Transverse colon (tissue), 4 donors: ENCODE measurements at regions not wholly inside any gene's neighbourhood (a gene's known extent, or its start where the extent isn't known, plus 50 kb on each side); places are given as distances from the start of the nearest gene placed in this dataset.
A peak's percentile ranks its signal among the peaks of the same experiment; 100 is the strongest.

Source experiments
- DNase-seq: peaks from one replicate; pipeline ENCODE4 v3.0.0-alpha.2; 2019
- H3K27ac ChIP-seq, 4 donors: fragments of 200-600 bp; sonication (generic); 2 replicates each; pipeline ENCODE4 v1.5.1; 2016 to 2018; ENCODE audit warnings: inconsistent platforms in 4 of 4
- H3K27me3 ChIP-seq: fragments of 200-600 bp; sonication (generic); 2 replicates; pipeline ENCODE4 v1.5.1; 2017; ENCODE audit warnings: inconsistent platforms
- H3K36me3 ChIP-seq, 4 donors: fragments of 200-600 bp; sonication (generic); 2 replicates each; pipeline ENCODE4 v1.5.1; 2017 to 2019; ENCODE audit warnings: inconsistent platforms in 4 of 4
- H3K4me1 ChIP-seq, 4 donors: fragments of 200-600 bp; sonication (generic); 2 replicates each; pipeline ENCODE4 v1.5.1; 2017 to 2020; ENCODE audit warnings: inconsistent platforms in 4 of 4
- H3K4me3 ChIP-seq, 4 donors: fragments of 200-600 bp; sonication (generic); 1 replicate in 1 of 4; 2 replicates in 3 of 4; pipeline versions ENCODE4 v1.5.1 to v1.6.1; 2017 to 2019; ENCODE audit warnings: inconsistent platforms in 4 of 4
- H3K9me3 ChIP-seq, 2 donors: fragments of 200-600 bp; sonication (generic); 2 replicates each; pipeline ENCODE4 v1.5.1; 2017 to 2019; ENCODE audit warnings: inconsistent platforms in 2 of 2
- EP300 ChIP-seq: sonication (generic); formaldehyde crosslinking; IDR thresholded peaks from one replicate; pipeline ENCODE4 v1.6.1; 2017; ENCODE audit warnings: antibody characterized with exemption, low read depth
- POLR2A ChIP-seq: fragments of 450-650 bp; IDR thresholded peaks from one replicate; pipeline ENCODE4 v1.6.1; 2016; ENCODE audit warnings: antibody characterized with exemption, mild to moderate bottlenecking, moderate library complexity
- POLR2AphosphoS5 ChIP-seq, 3 donors: sonication (generic); formaldehyde crosslinking; IDR thresholded peaks; one replicate each; pipeline ENCODE4 v1.6.1; 2016; ENCODE audit warnings: antibody characterized with exemption in 3 of 3
- WGBS, 2 donors: methylation state at CpG; one replicate each; pipeline ENCODE4 v1.1.5; 2018; ENCODE audit warnings: low coverage in 1 of 2; 5-methylcytosine and 5-hydroxymethylcytosine counted together
- in situ Hi-C, 4 donors: fragments of 200-750 bp; cut with MboI; loops; one replicate each; pipeline versions ENCODE4 v1.15.0 to v1.15.1; 2017; ENCODE audit warnings: low sequenced_read_pairs in 3 of 4, low pct_ligation_motif_present in 1 of 4, low pct_unique_long_range_greater_than_20kb in 1 of 4
- intact Hi-C: fragments of 100-400 bp; cut with DNase I; formaldehyde crosslinking; loops from one replicate; pipeline ENCODE4 v1.15.1; 2023; ENCODE audit warnings: low total_unique reads
- TF ChIP-seq, protein P1 (sequence below), 5 experiments: fragments of 200-600 bp in 3 of 5; fragments of 450-650 bp in 2 of 5; sonication (generic) in 3 of 5; IDR thresholded peaks; 1 replicate in 2 of 5; 2 replicates in 3 of 5; pipeline ENCODE4 v1.5.1; 2016 to 2017; ENCODE audit warnings: antibody characterized with exemption in 5 of 5, inconsistent platforms in 3 of 5, mild to moderate bottlenecking in 2 of 5, moderate library complexity in 1 of 5

DNA sequence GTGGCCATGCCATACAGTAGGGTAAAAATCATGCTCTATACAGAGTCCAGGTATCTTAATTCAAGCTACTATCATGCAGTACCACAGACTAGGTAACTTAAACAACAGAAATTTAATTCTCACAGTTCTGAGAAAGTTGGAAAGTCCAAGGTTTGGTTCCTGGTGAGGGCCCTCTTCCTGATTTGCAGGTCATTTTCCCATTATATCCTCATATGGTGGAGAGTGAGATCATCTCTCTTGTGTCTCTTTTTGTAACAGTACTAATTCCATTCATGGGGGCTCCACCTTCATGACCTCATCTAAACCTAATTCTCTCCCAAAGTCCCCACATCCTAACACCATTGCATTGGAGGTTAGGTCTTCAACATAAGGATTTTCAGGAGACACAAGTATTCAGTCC, 335.0 kb upstream of the ACVR2A start:
- TF ChIP-seq, protein P1, sequence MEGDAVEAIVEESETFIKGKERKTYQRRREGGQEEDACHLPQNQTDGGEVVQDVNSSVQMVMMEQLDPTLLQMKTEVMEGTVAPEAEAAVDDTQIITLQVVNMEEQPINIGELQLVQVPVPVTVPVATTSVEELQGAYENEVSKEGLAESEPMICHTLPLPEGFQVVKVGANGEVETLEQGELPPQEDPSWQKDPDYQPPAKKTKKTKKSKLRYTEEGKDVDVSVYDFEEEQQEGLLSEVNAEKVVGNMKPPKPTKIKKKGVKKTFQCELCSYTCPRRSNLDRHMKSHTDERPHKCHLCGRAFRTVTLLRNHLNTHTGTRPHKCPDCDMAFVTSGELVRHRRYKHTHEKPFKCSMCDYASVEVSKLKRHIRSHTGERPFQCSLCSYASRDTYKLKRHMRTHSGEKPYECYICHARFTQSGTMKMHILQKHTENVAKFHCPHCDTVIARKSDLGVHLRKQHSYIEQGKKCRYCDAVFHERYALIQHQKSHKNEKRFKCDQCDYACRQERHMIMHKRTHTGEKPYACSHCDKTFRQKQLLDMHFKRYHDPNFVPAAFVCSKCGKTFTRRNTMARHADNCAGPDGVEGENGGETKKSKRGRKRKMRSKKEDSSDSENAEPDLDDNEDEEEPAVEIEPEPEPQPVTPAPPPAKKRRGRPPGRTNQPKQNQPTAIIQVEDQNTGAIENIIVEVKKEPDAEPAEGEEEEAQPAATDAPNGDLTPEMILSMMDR (IDR thresholded peaks at IDR 0.05), result no peak
- no peak for TF ChIP-seq POLR2AphosphoS5 (IDR thresholded peaks at IDR 0.05)
- no peak for TF ChIP-seq EP300
- in situ Hi-C loops, result no loop called here
- Histone ChIP-seq H3K9me3 (no peaks in the 10 kb centered on the region), H3K4me1 (peaks cover 0 to 8% (median 2%) of the 10 kb centered on the region in 4 donors), H3K4me3 (no peak overlapping the region), H3K36me3 (no peaks in the 10 kb centered on the region), H3K27me3 (no peaks in the 10 kb centered on the region), H3K27ac (no peak overlapping the region)
- no peak for DNase-seq
- intact Hi-C loops, result no loop called here

DNA sequence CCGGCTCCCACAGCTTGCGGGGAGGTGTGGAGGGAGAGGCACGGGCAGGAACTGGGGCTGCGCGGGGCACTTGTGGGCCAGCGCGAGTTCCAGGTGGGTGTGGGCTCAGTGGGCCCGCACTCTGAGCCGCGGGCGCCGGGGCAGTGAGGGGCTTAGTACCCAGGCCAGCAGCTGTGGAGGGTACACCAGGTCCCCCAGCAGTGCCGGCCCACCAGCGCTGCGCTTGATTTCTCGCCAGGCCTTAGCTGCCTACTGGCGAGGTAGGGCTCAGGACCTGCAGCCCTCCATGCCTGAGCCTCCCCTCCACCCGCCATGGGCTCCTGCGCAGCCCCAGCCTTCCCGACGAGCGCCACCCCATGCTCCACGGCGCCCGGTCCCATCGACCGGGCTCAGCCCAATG, 337.9 kb upstream of the ACVR2A start:
- in situ Hi-C loops (no loop called here), intact Hi-C loops (no loop called here)
- Histone ChIP-seq H3K9me3 (no peaks in the 10 kb centered on the region), H3K36me3 (no peaks in the 10 kb centered on the region), H3K4me1 (peaks cover 0 to 4% (median 0%) of the 10 kb centered on the region in 4 donors), H3K4me3 (no peak overlapping the region), H3K27ac (no peak overlapping the region), H3K27me3 (no peaks in the 10 kb centered on the region)
- no peak for DNase-seq
- WGBS, 2 donors, result 94% methylated on average over 25 of the region's 27 CpGs; no CpG with 5 or more reads in 1 of the 2 donors
- TF ChIP-seq, protein P1 (IDR thresholded peaks at IDR 0.05), result no peak

DNA sequence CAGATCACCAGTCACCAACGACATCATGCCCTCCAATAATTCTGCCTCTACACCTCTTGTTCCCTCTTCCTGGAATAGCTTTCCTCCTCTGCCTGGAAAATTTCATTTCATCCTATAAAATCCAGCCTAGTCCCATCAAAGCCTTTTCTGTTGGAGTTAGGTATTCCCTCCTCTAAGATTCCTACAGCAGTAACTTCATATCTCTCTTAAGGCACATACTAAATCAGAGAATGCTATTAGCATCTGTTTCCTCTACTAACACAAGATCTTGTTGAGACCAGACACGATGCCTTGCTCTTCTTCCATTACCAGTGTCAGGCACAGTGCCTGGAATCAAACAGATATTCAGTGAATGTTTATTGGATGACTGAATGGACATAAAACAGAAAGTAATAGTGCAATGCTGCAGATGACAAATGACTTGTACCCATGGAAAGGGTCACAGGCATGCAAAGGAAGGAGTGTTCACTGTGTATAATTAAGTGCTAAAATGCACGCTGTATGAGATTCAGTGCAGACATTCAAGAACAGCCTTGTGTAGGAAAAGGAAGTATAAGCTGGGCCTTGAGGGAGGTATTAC, 342.0 kb upstream of the ACVR2A start:
- H3K27me3 ChIP-seq, result no peaks in the 10 kb centered on the region
- 61 to 70% methylated on average over 3 of the region's 3 CpGs for WGBS, 2 donors
- H3K27ac ChIP-seq, result no peak overlapping the region
- no peaks in the 10 kb centered on the region for H3K9me3 ChIP-seq
- in situ Hi-C loops (no loop called here), intact Hi-C loops (no loop called here)
- no peaks in the 10 kb centered on the region for H3K36me3 ChIP-seq
- DNase-seq, result no peak
- TF ChIP-seq, protein P1 (IDR thresholded peaks at IDR 0.05), result no peak
- TF ChIP-seq EP300 (no peak), POLR2A (no peak), POLR2AphosphoS5 (IDR thresholded peaks at IDR 0.05) (peak in 1 of 3 donors; percentile 17)
- H3K4me1 ChIP-seq, result no peaks in the 10 kb centered on the region
- no peak overlapping the region for H3K4me3 ChIP-seq

DNA sequence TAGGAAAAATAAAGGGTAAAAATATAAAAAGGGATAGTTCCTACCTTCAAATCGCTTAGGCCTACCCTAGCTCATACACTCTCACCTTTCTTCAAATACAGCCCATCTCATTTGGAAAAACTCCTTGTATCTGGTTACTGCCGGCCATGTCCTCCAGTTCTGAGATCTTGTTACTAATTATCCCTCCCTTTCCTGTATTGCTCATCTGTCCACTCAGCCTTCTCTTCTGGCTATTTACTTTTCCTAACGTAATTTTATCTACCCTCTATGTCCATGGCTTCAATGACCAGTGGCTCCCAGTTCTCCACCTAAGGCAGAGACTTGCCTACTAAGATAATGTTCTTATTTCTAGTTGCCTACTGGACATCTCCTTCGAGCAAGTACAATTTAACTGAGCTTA, 342.9 kb upstream of the ACVR2A start:
- DNase-seq, result no peak
- Histone ChIP-seq H3K4me1 (no peaks in the 10 kb centered on the region), H3K27ac (no peak overlapping the region), H3K36me3 (no peaks in the 10 kb centered on the region), H3K4me3 (no peak overlapping the region), H3K9me3 (no peaks in the 10 kb centered on the region), H3K27me3 (no peaks in the 10 kb centered on the region)
- 83 to 86% methylated on average over 4 of the region's 4 CpGs for WGBS, 2 donors
- TF ChIP-seq, protein P1 (IDR thresholded peaks at IDR 0.05), result no peak
- no peak for TF ChIP-seq POLR2AphosphoS5 (IDR thresholded peaks at IDR 0.05)
- no peak for TF ChIP-seq POLR2A
- no peak for TF ChIP-seq EP300
- in situ Hi-C loops (no loop called here), intact Hi-C loops (no loop called here)
